Middle frontal gyrus (tissue), 1 donor: ENCODE measurements at regions not wholly inside any gene's neighbourhood (a gene's known extent, or its start where the extent isn't known, plus 50 kb on each side); places are given as distances from the start of the nearest gene placed in this dataset.

Source experiments
- DNase-seq: peaks from one replicate; pipeline ENCODE4 v3.0.0-alpha.2; 2015; ENCODE audit warnings: low spot score; ENCODE audit errors: extremely low spot score

GRCh38 chrX:64097891-64098290, 107.6 kb downstream of the AMER1 start:
- no peak for DNase-seq

GRCh38 chrX:64093761-64094160, 111.7 kb downstream of the AMER1 start:
- DNase-seq, result peak; percentile 3
